IPS-NIHi7 (cell line): ENCODE measurements at regions not wholly inside any gene's neighbourhood (a gene's known extent, or its start where the extent isn't known, plus 50 kb on each side); places are given as distances from the start of the nearest gene placed in this dataset.
"Not testable (repeated sequence)": the region's sequence is repeated elsewhere in the genome, so short reads cannot be mapped to it uniquely, and the experiment has no call there.

ENCODE experiments used
- DNase-seq: peaks from one replicate; pipeline ENCODE4 v3.0.0; 2012; ENCODE audit warnings: mixed read lengths; ENCODE audit errors: extremely low spot score

DNA sequence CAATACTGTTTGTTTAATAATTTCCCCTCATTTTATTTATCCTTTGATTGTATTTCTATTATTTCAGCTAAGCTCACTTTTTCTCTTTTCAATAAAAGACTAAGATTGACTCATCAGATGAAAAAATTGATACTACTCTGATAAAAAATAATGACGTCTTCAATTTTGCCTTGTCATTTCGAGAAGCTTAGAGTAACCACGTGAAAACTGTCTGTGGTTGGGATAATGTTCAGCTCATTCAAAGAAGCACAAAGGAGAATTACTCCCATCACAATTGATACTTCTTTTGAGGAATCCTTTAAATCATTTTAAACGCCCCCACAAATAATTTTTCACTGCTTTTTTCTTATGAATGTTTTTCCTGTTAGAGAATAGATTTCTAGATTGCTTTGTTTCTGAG, 318.7 kb upstream of the SLITRK1 start:
- no peak for DNase-seq

GRCh38 chr13:84192125-84192524, 309.9 kb upstream of the SLITRK1 start:
- DNase-seq = peak; percentile 7

DNA sequence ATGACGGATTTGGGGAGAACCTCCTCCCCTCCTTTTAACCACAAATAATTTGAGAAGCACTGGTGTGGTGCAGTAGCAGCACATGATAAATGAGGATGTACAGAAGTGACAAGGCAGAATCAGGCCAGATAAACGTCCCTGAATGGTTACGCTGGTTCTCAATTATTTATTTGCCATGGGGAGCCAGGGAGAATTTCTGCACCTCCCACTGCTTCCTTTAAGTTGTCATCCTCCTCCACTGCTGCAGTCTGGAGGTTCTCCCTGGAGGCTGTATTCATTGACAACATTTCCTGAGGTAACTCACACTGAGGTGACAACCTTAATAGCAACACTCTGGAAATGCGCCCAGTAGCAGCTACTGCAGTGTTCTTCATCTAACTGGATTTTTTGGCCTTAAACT, 308.9 kb upstream of the SLITRK1 start:
- DNase-seq = no peak

DNA sequence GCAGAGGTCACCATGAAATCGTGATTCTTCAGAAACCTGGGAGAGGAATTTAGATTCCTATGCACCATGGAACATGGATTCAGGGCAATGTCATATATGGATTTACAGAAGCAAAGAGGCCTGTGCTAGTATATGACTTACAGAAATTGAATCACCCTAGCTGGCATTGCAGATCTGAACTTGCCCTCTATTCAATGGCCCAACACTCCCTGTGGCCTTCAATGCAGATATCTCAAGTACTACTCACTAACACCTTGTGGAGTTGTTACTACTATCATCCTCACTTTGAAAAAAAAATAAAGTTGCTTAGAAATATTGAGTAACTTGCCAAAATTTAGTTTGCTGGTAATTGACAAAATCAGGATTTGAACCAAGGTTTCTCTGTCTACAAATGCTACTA, 305.4 kb upstream of the SLITRK1 start:
- DNase-seq = no peak

DNA sequence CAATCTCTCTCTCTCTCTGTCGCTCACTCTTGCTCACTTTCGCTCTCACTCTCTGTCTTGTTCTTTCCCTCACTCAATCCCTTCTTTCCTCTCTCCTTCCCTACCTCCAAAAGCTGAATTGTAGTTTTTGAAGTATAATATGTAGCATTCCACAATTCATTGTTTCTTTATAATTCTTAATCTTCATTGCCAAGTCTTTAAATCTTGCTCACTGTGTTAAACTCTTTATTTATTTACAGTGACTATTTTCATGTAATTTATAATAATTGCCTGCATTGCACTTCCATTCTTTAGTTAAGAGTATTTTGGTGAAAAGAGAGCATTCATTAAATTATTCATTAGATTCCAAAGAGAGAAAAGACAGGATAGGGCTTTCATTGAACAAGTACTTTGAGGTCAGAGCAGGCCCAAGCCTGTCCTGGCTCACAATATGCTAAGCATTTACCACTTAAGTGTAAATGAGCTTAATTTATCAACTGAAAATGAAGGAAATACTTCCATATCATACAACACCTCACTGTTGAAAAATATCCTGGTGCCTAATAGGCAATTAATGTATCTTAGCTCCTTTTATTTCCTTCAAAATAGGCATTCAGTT, 257.4 kb upstream of the SLITRK1 start:
- no peak for DNase-seq

- no peak for DNase-seq
Observed at GRCh38 chr13:84137292-84137691, 255.0 kb upstream of the SLITRK1 start.

GRCh38 chr13:84136582-84136981, 254.3 kb upstream of the SLITRK1 start:
- no peak for DNase-seq

DNA sequence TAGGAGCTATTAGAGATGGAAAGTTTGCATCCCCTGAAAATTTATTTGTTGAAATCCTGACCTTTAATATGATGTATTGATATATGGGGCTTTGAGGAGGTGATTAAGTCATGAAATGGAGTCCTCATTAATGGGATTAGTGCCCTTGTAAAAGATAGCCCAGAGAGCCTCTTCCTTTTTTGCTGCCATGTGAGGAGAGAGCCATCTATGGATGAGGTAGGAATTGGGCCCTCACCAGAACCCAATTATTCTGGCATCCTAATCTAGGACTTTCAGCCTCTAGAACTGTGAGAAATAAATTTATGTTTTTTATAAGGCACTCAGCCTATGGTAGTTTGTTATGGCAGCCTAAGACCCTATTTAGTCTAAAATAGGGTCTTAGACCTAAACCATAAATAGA, 250.2 kb upstream of the SLITRK1 start:
- DNase-seq = no peak

GRCh38 chr13:84131249-84131648, 249.0 kb upstream of the SLITRK1 start:
- DNase-seq = no peak

GRCh38 chr13:84130495-84131114, 248.3 kb upstream of the SLITRK1 start:
- DNase-seq = no peak

DNA sequence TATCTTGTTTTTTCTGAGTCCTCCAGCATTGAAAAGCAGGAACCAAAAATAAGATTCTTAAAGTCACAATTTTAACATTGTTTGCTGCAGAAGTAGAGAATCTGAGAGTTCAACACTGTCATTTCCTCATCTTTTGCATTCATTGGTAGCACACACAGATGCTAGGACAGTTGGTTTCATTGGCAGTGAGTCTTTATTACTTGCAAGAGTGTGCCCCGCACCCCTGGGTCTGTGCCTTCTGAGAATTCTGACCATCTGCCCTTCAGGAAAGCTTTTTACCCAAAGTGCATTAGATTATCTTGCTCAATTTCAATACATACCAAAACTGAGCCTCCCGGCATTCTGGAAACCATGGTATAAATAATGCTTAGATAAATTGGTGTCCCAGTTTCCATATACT, 247.7 kb upstream of the SLITRK1 start:
- DNase-seq = no peak

DNA sequence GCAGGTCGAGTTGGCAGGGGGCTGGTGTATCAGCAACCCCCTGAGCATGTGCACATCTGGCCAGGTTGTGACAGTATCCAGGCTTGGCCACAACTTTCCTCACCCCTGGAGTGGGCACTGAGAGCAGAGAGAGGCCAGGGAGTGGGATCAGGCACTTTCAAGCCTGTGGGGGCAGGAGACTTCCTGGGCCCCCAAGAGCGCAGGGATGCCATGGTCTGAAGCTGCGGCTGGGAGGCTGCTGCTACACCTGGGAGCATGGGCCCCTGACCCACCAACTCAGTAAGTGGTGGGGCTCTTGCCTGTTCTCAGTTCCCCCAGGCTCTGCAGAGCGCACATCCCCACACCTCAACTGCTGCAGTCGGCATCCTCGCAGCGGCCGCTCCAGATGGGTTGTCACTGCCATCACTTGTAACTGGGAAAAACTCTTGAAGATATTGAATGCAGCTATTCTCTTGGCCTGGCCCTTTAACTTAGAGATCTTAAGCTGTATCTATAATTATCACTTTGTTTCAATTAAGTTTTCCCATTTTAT, 245.4 kb upstream of the SLITRK1 start:
- no peak for DNase-seq

DNA sequence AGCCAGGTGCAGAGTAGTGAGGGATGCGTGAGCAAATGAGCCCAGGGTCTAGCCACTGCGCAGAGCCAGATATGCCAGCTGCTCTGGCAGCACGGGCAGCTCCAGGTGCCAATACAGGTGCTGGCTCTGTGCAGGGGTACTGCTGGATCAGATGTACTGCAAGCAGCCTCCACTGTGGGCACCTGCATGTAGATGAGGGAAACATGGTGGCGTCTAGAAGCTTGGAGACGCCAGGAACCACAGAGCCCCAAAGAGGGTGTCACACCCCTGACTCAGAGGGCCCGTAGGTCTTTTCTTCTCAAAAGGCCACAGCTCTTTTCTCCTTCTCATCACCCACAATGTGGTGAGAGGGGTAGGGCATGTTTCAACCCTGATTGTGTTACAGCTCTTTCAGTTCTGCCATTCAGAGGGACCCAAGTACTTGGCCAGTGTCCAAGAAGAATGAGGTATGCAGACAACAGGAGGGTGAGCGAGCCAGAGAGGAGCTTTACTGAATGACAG, 244.4 kb upstream of the SLITRK1 start:
- no peak for DNase-seq

GRCh38 chr13:84121456-84121855, 239.2 kb upstream of the SLITRK1 start:
- no peak for DNase-seq

GRCh38 chr13:84118839-84119409, 236.7 kb upstream of the SLITRK1 start:
- no peak for DNase-seq

- DNase-seq = no peak
Observed at GRCh38 chr13:84098273-84098672, 216.0 kb upstream of the SLITRK1 start.

DNA sequence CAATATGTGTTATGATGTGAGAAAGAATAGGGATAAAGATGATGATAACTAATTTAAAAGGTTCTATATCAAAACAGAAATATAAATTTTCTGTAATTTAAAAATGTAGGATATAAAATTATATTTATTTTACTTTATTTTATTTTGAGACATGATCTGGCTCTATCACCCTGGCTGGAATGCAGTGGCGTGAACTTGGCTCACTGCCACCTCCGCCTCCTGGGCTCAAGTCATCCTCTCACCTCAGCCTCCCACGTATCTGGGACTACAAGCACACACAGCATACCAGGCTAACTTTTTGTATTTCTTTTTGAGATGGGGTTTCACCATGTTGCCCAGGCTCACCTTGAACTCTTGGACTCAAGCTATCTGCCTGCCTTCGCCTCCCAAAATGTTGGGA, 214.9 kb upstream of the SLITRK1 start:
- DNase-seq = no peak

DNA sequence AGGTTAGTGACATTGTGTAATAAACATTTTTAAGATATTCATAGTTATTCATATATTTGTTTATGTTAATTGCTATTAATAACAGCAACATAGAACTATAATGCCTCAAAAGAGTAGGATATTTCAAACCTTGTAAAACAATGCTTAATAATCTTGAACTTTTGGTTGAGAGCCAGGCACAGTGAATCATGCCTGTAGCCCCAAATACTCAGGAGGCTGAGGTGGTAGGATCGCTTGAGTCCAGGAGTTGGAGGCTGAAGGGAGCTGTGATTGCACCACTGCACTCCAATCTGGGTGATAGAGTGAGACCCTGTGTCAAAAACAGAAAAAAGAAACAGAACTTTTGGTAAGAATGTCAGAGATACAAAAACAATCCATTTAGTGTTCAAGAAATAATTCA, 213.9 kb upstream of the SLITRK1 start:
- no peak for DNase-seq

GRCh38 chr13:84088996-84089395, 206.7 kb upstream of the SLITRK1 start:
- no peak for DNase-seq

DNA sequence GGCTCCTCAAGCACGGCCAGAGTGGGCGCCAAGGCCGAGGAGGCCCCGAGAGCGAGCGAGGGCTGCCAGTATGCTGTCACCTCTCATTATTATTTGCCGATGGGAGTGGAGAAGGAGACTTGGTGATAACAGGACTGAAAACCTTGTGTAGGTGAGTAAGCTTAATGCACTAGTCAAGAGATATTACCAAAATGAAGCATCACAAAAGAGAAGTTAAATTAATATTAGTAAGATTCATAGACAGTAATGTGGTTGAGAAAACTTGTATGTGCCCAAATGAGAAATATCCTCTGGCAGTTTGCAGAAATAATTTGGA, 204.5 kb upstream of the SLITRK1 start:
- DNase-seq = no peak

- not testable (repeated sequence) for DNase-seq
Observed at GRCh38 chr13:84086098-84086846, 204.0 kb upstream of the SLITRK1 start.

DNA sequence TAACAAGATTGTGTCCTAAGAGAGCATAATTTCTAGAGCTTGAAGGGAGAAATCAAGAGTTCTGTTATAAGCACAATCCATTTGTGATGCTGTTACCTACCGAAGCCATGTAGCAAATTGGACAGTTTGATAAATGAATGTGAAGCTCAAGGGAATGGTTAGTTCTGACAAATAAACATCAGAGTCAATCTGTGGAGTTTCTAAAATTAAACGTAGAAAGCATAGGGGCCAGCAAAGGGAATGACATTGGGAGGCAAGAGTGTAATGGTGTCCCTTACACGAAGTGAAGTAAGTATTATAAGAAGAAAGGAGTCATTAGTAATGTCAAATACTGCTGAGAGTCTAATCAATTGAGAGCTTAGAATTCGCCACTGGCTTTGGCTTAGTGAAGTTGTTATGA, 200.2 kb upstream of the SLITRK1 start:
- DNase-seq = no peak
